HL-60 (cell line): ENCODE measurements at regions not wholly inside any gene's neighbourhood (a gene's known extent, or its start where the extent isn't known, plus 50 kb on each side); places are given as distances from the start of the nearest gene placed in this dataset.
A peak's percentile ranks its signal among the peaks of the same experiment; 100 is the strongest.

Experiments used
- DNase-seq, 2 experiments: peaks; one replicate each; pipeline ENCODE4 v3.0.0-alpha.2; 2010 to 2020; ENCODE audit warnings: low read depth in 1 of 2, low spot score in 1 of 2
- H3K27ac ChIP-seq: fragments of 250-450 bp; sonication (Bioruptor Pico); replicated peaks from 2 replicates; pipeline ENCODE4 v1.5.1; 2020; ENCODE audit warnings: mild to moderate bottlenecking, moderate library complexity
- H3K27me3 ChIP-seq: fragments of 250-450 bp; sonication (Bioruptor Pico); 2 replicates; pipeline ENCODE4 v1.5.1; 2021; ENCODE audit warnings: mild to moderate bottlenecking, moderate library complexity; ENCODE audit not compliant: insufficient read depth, poor library complexity, severe bottlenecking
- H3K4me3 ChIP-seq: replicated peaks from 2 replicates; pipeline ENCODE4 v1.5.1; 2011; ENCODE audit warnings: mild to moderate bottlenecking, control low read depth, low read length; ENCODE audit not compliant: insufficient read depth
- GABPA ChIP-seq: IDR thresholded peaks from 2 replicates; pipeline ENCODE4 v1.6.1; 2012; ENCODE audit warnings: low read depth
- POLR2AphosphoS5 ChIP-seq: IDR thresholded peaks from 2 replicates; pipeline ENCODE4 v1.6.1; 2012; ENCODE audit warnings: low read depth
- REST ChIP-seq: IDR thresholded peaks from 2 replicates; pipeline ENCODE4 v1.6.1; 2012; ENCODE audit warnings: low read depth; ENCODE audit not compliant: insufficient replicate concordance
- SPI1 ChIP-seq: IDR thresholded peaks from 2 replicates; pipeline ENCODE4 v1.6.1; 2012; ENCODE audit warnings: low read depth, mild to moderate bottlenecking, borderline replicate concordance
- TF ChIP-seq, protein P1 (sequence below): IDR thresholded peaks from one replicate; pipeline ENCODE4 v1.5.1; 2011; ENCODE audit warnings: low read length, control low read depth, inconsistent platforms; ENCODE audit not compliant: insufficient read depth

DNA sequence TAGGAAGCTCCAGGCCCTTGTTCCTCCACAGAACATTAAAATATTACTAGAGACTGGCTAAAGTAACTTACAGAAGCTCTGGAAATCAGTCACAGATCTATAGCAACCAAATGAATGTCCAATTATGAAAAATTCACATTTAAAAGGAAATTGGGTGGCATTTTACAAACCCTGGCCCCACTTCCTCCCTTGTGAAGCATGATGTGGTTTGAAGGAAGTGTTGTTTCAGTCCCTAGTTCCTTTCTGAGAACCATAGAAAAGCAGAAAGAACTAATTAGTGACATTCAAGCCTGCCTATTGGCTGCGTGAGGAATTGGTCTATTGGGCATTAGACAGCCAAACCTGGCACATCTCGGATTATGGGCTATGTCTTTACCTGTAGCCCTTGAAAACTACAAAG lies 649.7 kb upstream of the NEGR1 start:
- Histone ChIP-seq H3K27me3 (no peaks in the 10 kb centered on the region), H3K27ac (no peak overlapping the region), H3K4me3 (no peak overlapping the region)
- TF ChIP-seq REST (no peak), POLR2AphosphoS5 (no peak), GABPA (no peak), SPI1 (peak; percentile 96)
- TF ChIP-seq, protein P1, sequence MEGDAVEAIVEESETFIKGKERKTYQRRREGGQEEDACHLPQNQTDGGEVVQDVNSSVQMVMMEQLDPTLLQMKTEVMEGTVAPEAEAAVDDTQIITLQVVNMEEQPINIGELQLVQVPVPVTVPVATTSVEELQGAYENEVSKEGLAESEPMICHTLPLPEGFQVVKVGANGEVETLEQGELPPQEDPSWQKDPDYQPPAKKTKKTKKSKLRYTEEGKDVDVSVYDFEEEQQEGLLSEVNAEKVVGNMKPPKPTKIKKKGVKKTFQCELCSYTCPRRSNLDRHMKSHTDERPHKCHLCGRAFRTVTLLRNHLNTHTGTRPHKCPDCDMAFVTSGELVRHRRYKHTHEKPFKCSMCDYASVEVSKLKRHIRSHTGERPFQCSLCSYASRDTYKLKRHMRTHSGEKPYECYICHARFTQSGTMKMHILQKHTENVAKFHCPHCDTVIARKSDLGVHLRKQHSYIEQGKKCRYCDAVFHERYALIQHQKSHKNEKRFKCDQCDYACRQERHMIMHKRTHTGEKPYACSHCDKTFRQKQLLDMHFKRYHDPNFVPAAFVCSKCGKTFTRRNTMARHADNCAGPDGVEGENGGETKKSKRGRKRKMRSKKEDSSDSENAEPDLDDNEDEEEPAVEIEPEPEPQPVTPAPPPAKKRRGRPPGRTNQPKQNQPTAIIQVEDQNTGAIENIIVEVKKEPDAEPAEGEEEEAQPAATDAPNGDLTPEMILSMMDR, result no peak
- peak in 1 of 2 experiments; percentile 21 for DNase-seq

GRCh38 chr1:72930528-72930927 lies 648.2 kb upstream of the NEGR1 start:
- H3K27ac ChIP-seq, result no peak overlapping the region
- H3K4me3 ChIP-seq, result no peak overlapping the region
- DNase-seq, result no peak

GRCh38 chr1:72918940-72919339 lies 636.6 kb upstream of the NEGR1 start:
- Histone ChIP-seq H3K4me3 (no peak overlapping the region), H3K27ac (no peak overlapping the region), H3K27me3 (no peaks in the 10 kb centered on the region)
- no peak for DNase-seq
- no peak for TF ChIP-seq POLR2AphosphoS5
- TF ChIP-seq REST, result no peak
- TF ChIP-seq, protein P1, result no peak
- TF ChIP-seq GABPA, result no peak
- TF ChIP-seq SPI1, result no peak

More at GRCh38 chr1:72930528-72930927, 648.2 kb upstream of the NEGR1 start:
- no peak for TF ChIP-seq GABPA
- H3K27me3 ChIP-seq, result no peaks in the 10 kb centered on the region

- no peak overlapping the region for H3K27ac ChIP-seq
- DNase-seq, result no peak
- no peaks in the 10 kb centered on the region for H3K27me3 ChIP-seq
- H3K4me3 ChIP-seq, result no peak overlapping the region
- no peak for TF ChIP-seq SPI1
- no peak for TF ChIP-seq REST
- TF ChIP-seq, protein P1, result no peak
- TF ChIP-seq GABPA, result no peak
- no peak for TF ChIP-seq POLR2AphosphoS5
Measured at GRCh38 chr1:72917920-72918319, 635.6 kb upstream of the NEGR1 start.
